H1 (cell line): ENCODE measurements at regions not wholly inside any gene's neighbourhood (a gene's known extent, or its start where the extent isn't known, plus 50 kb on each side); places are given as distances from the start of the nearest gene placed in this dataset.

Experiments
- CTCF ChIA-PET: fragments of 300-600 bp; sonication (Branson Sonifier 250); formaldehyde crosslinking; loops from one replicate; lab custom pipeline; 2021; ENCODE audit not compliant: partially characterized antibody; lab: Charles Lee
- POLR2A ChIA-PET: fragments of 300-600 bp; sonication (Branson Sonifier 250); formaldehyde crosslinking; loops from one replicate; lab custom pipeline; 2021; ENCODE audit warnings: inconsistent platforms; ENCODE audit not compliant: partially characterized antibody; lab: Charles Lee
- DNase-seq, 2 experiments: peaks; one replicate each; pipeline versions ENCODE4 v3.0.0 to v3.0.0-alpha.2; 2010 to 2022; ENCODE audit warnings: low spot score in 2 of 2, low read depth in 1 of 2, mixed read lengths in 1 of 2
- FAIRE-seq: peaks from 2 replicates; lab custom pipeline; 2011; peaks lifted over from hg19 to GRCh38; lab: Jason Lieb, UNC
- H2AFZ ChIP-seq: 2 replicates; pipeline ENCODE4 v1.8.1; 2012; ENCODE audit warnings: low read length, inconsistent platforms
- H2AK5ac ChIP-seq: 2 replicates; pipeline ENCODE4 v1.6.1; 2013; ENCODE audit warnings: low read depth, low read length
- H2BK120ac ChIP-seq: replicated peaks from 2 replicates; pipeline ENCODE3; 2013; ENCODE audit warnings: low read depth, low read length, inconsistent platforms
- H2BK12ac ChIP-seq: 2 replicates; pipeline ENCODE4 v1.6.1; 2013; ENCODE audit warnings: low read depth, low read length
- H2BK15ac ChIP-seq: 2 replicates; pipeline ENCODE4 v1.6.1; 2013; ENCODE audit warnings: low read length
- H2BK20ac ChIP-seq: 2 replicates; pipeline ENCODE4 v1.6.1; 2013; ENCODE audit warnings: low read length
- H2BK5ac ChIP-seq: 2 replicates; pipeline ENCODE4 v1.6.1; 2013; ENCODE audit warnings: low read depth, low read length
- H3K14ac ChIP-seq: 2 replicates; pipeline ENCODE4 v1.6.1; 2013; ENCODE audit warnings: inconsistent platforms; ENCODE audit not compliant: insufficient read length
- H3K18ac ChIP-seq: 2 replicates; pipeline ENCODE4 v1.6.1; 2013; ENCODE audit warnings: low read length; ENCODE audit errors: extremely low read depth
- H3K23ac ChIP-seq: 2 replicates; pipeline ENCODE4 v1.6.1; 2013; ENCODE audit warnings: inconsistent platforms; ENCODE audit not compliant: insufficient read length
- H3K23me2 ChIP-seq: 2 replicates; pipeline ENCODE4 v1.6.1; 2013; ENCODE audit warnings: low read depth, low read length
- H3K27ac ChIP-seq: 2 replicates; pipeline ENCODE4 v1.6.1; 2011; ENCODE audit warnings: low read depth, low read length, inconsistent platforms
- H3K27me3 ChIP-seq, 4 experiments: replicated peaks in 1 of 4; 1 replicate in 1 of 4; 2 replicates in 3 of 4; pipeline versions ENCODE4 v1.6.1 to v1.8.1; 2011 to 2013; ENCODE audit warnings: low read length in 3 of 4, mild to moderate bottlenecking in 3 of 4, inconsistent platforms in 2 of 4, mixed read lengths in 2 of 4, moderate library complexity in 1 of 4; ENCODE audit not compliant: control insufficient read depth in 3 of 4, insufficient read depth in 3 of 4; ENCODE audit errors: extremely low read depth in 1 of 4
- H3K36me3 ChIP-seq, 4 experiments: 2 replicates each; pipeline versions ENCODE4 v1.6.1 to v1.8.1; 2011 to 2013; ENCODE audit warnings: mild to moderate bottlenecking in 4 of 4, low read length in 3 of 4, moderate library complexity in 2 of 4, control low read depth in 1 of 4, inconsistent platforms in 1 of 4; ENCODE audit not compliant: insufficient read depth in 4 of 4, control insufficient read depth in 2 of 4
- H3K4ac ChIP-seq: replicated peaks from 2 replicates; pipeline ENCODE3; 2013; ENCODE audit warnings: low read length, low read depth, mixed read lengths, inconsistent platforms; ENCODE audit not compliant: insufficient read length
- H3K4me1 ChIP-seq, 4 experiments: replicated peaks in 1 of 4; 1 replicate in 1 of 4; 2 replicates in 3 of 4; pipeline versions ENCODE4 v1.6.1 to v1.8.1; 2011 to 2013; ENCODE audit warnings: low read length in 3 of 4, inconsistent platforms in 2 of 4, mixed read lengths in 1 of 4; ENCODE audit not compliant: insufficient read depth in 4 of 4, control insufficient read depth in 3 of 4
- H3K4me2 ChIP-seq, 2 experiments: 2 replicates each; pipeline versions ENCODE4 v1.6.1 to v1.8.1; 2011 to 2013; ENCODE audit warnings: low read depth in 2 of 2, low read length in 2 of 2, control low read depth in 1 of 2, inconsistent platforms in 1 of 2, mild to moderate bottlenecking in 1 of 2; ENCODE audit not compliant: insufficient read depth in 1 of 2
- H3K4me3 ChIP-seq, 4 experiments: fragments of 200-600, 300-600 bp in 1 of 4; sonication (generic), shearing (Covaris generic), sonication (Bioruptor Twin) in 1 of 4; 2 replicates each; pipeline versions ENCODE4 v1.5.1 to v1.8.1; 2011 to 2016; ENCODE audit warnings: low read length in 4 of 4, low read depth in 3 of 4, control low read depth in 2 of 4, inconsistent platforms in 2 of 4, mild to moderate bottlenecking in 2 of 4, mixed read lengths in 1 of 4, moderate library complexity in 1 of 4; ENCODE audit not compliant: insufficient read depth in 2 of 4; ENCODE audit errors: extremely low read depth in 1 of 4
- H3K56ac ChIP-seq: replicated peaks from 2 replicates; pipeline ENCODE3; 2013; ENCODE audit warnings: low read depth, mild to moderate bottlenecking, mixed read lengths, low read length, inconsistent platforms; ENCODE audit not compliant: insufficient read length
- H3K79me1 ChIP-seq: 2 replicates; pipeline ENCODE4 v1.6.1; 2013; ENCODE audit warnings: low read depth, low read length, control low read depth
- H3K79me2 ChIP-seq, 2 experiments: 2 replicates each; pipeline versions ENCODE4 v1.6.1 to v1.8.1; 2012 to 2013; ENCODE audit warnings: low read length in 2 of 2, mild to moderate bottlenecking in 2 of 2, inconsistent platforms in 1 of 2; ENCODE audit not compliant: insufficient read depth in 2 of 2, control insufficient read depth in 1 of 2
- H3K9ac ChIP-seq, 4 experiments: replicated peaks in 1 of 4; 1 replicate in 1 of 4; 2 replicates in 3 of 4; pipeline versions ENCODE4 v1.6.1 to v1.8.1; 2011 to 2013; ENCODE audit warnings: low read depth in 3 of 4, low read length in 3 of 4, control low read depth in 2 of 4, mild to moderate bottlenecking in 2 of 4, moderate library complexity in 2 of 4, inconsistent platforms in 1 of 4; ENCODE audit errors: extremely low read depth in 1 of 4
- H3K9me3 ChIP-seq, 2 experiments: 2 replicates each; pipeline versions ENCODE4 v1.6.1 to v1.8.1; 2012 to 2013; ENCODE audit warnings: mild to moderate bottlenecking in 2 of 2, moderate library complexity in 2 of 2, control low read depth in 1 of 2, inconsistent platforms in 1 of 2, low read depth in 1 of 2, low read length in 1 of 2, mixed read lengths in 1 of 2; ENCODE audit not compliant: insufficient read depth in 2 of 2
- H4K20me1 ChIP-seq, 2 experiments: replicated peaks in 1 of 2; 2 replicates each; pipeline versions ENCODE3 to v1.8.1; 2011 to 2013; ENCODE audit warnings: inconsistent platforms in 2 of 2, low read length in 2 of 2, mild to moderate bottlenecking in 1 of 2; ENCODE audit not compliant: insufficient read depth in 2 of 2, control insufficient read depth in 1 of 2
- H4K5ac ChIP-seq: 2 replicates; pipeline ENCODE4 v1.6.1; 2013; ENCODE audit warnings: low read length, low read depth, mixed read lengths, inconsistent platforms; ENCODE audit not compliant: insufficient read length
- H4K8ac ChIP-seq: 2 replicates; pipeline ENCODE4 v1.8.0; 2013; ENCODE audit warnings: mild to moderate bottlenecking, moderate library complexity, low read length, inconsistent platforms; ENCODE audit not compliant: insufficient read depth; ENCODE audit errors: extremely low read depth
- H4K91ac ChIP-seq: replicated peaks from 2 replicates; pipeline ENCODE3; 2013; ENCODE audit warnings: low read length, mixed read lengths, inconsistent platforms; ENCODE audit not compliant: insufficient read length
- BCL11A ChIP-seq, 2 experiments: IDR thresholded peaks; one replicate each; pipeline ENCODE4 v1.6.1; 2011; ENCODE audit warnings: low read depth in 2 of 2, low read length in 2 of 2, mild to moderate bottlenecking in 2 of 2
- CHD2 ChIP-seq: IDR thresholded peaks from 2 replicates; pipeline ENCODE4 v1.6.1; 2012; ENCODE audit warnings: low read length, improper control_type of control experiment
- CREB1 ChIP-seq: IDR thresholded peaks from 2 replicates; pipeline ENCODE4 v1.6.1; 2012; ENCODE audit warnings: inconsistent platforms
- CTBP2 ChIP-seq: IDR thresholded peaks from 2 replicates; pipeline ENCODE4 v1.7.0; 2011; ENCODE audit warnings: borderline replicate concordance, mild to moderate bottlenecking, moderate library complexity, mixed read lengths, low read length; ENCODE audit not compliant: insufficient read depth, insufficient read length
- HDAC2 ChIP-seq, 2 experiments: fragments of 300-600 bp in 1 of 2; sonication (generic) in 1 of 2; IDR thresholded peaks; 2 replicates each; pipeline ENCODE4 v1.6.1; 2011 to 2012; ENCODE audit warnings: low read depth in 2 of 2, low read length in 2 of 2, mild to moderate bottlenecking in 2 of 2, moderate library complexity in 2 of 2, borderline replicate concordance in 1 of 2, inconsistent platforms in 1 of 2
- NANOG ChIP-seq: IDR thresholded peaks from 2 replicates; pipeline ENCODE4 v1.6.1; 2011; ENCODE audit warnings: low read length, low read depth, mild to moderate bottlenecking, inconsistent platforms; ENCODE audit not compliant: insufficient read depth, poor library complexity, severe bottlenecking
- WGBS, 2 experiments: shearing (Covaris generic) in 1 of 2; methylation state at CpG; one replicate each; pipeline versions ENCODE4 v1.1.6 to v1.1.7; 2013 to 2015; ENCODE audit warnings: low lambda C conversion rate in 2 of 2, mixed read lengths in 2 of 2, inconsistent platforms in 1 of 2, low coverage in 1 of 2, missing lambda C conversion rate in 1 of 2; ENCODE audit not compliant: insufficient replicate concordance in 2 of 2, insufficient coverage in 1 of 2, insufficient read length in 1 of 2; ENCODE audit errors: extremely low coverage in 1 of 2, missing lambda C conversion rate in 1 of 2; 5-methylcytosine and 5-hydroxymethylcytosine counted together
- TF ChIP-seq, protein P1 (sequence below): IDR thresholded peaks from 2 replicates; pipeline ENCODE4 v1.6.1; 2011; ENCODE audit warnings: low read depth, mild to moderate bottlenecking, low read length; ENCODE audit not compliant: insufficient read depth

DNA sequence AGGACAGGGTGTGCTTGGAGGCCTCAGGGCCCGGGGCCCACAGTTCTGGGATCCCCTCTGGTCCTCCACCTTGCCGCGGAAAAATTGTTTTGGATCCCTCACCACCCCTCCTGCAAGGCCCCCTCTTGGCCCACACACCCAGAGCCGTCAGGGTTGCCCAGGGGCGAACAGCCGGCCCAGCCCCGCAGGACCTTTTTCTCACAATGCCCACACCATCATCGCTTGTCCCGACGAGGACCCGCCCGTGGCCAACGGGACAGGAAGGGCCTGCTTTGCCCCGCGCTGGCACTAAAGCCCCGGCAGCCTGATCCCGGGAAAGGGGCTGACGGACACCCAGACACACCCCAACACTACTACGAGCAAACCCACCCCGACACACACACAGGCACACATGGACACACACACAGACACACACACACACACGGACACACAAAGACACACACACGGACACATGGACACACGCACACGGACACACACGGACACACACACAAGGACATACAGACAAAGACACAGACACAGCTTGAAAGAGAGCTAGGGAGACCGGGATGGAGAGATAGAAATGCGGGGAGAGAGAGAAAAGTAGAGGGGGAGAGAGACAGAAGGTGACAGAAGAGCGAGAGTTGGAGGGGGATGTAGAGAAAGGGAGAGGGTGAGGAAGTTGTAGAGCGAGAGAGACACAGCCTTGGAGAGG lies 1493.5 kb upstream of the DEFB115 start:
- H3K56ac ChIP-seq = no peak overlapping the region
- DNase-seq = no peak
- H3K14ac ChIP-seq = no peak overlapping the region
- no peak overlapping the region for H3K23ac ChIP-seq
- H3K36me3 ChIP-seq = no peaks in the 10 kb centered on the region
- POLR2A ChIA-PET = no interaction called here
- H3K4ac ChIP-seq = no peak overlapping the region
- no peaks in the 10 kb centered on the region for H3K4me1 ChIP-seq
- H2BK12ac ChIP-seq = no peak overlapping the region
- no peak overlapping the region for H2BK20ac ChIP-seq
- H3K23me2 ChIP-seq = no peaks in the 10 kb centered on the region
- 91% methylated on average over 24 of the region's 29 CpGs; no CpG with 5 or more reads in 1 of the 2 experiments for WGBS, 2 experiments
- no peak overlapping the region for H3K4me3 ChIP-seq
- H4K91ac ChIP-seq = no peak overlapping the region
- FAIRE-seq = no peak
- no peak overlapping the region for H4K5ac ChIP-seq
- no peak overlapping the region for H2BK15ac ChIP-seq
- no peaks in the 10 kb centered on the region for H3K79me2 ChIP-seq
- no peak overlapping the region for H3K9ac ChIP-seq
- no peaks in the 10 kb centered on the region for H3K79me1 ChIP-seq
- CTCF ChIA-PET = no interaction called here
- TF ChIP-seq CREB1 = no peak
- no peak for TF ChIP-seq BCL11A (IDR thresholded peaks at IDR 0.05; ENCODE audit: low read depth in 2 of 2, low read length in 2 of 2)
- TF ChIP-seq HDAC2 (IDR thresholded peaks at IDR 0.05; ENCODE audit: borderline replicate concordance in 1 of 2, low read depth in 2 of 2, low read length in 2 of 2) = no peak
- no peak for TF ChIP-seq CTBP2
- TF ChIP-seq NANOG = no peak
- no peak for TF ChIP-seq CHD2
- TF ChIP-seq, protein P1, sequence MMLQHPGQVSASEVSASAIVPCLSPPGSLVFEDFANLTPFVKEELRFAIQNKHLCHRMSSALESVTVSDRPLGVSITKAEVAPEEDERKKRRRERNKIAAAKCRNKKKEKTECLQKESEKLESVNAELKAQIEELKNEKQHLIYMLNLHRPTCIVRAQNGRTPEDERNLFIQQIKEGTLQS = no peak
- H4K20me1 ChIP-seq = no peaks in the 10 kb centered on the region
- H3K27me3 ChIP-seq = no peaks in the 10 kb centered on the region
- no peak overlapping the region for H2AK5ac ChIP-seq
- no peak overlapping the region for H4K8ac ChIP-seq
- H2BK120ac ChIP-seq = no peak overlapping the region
- H3K18ac ChIP-seq = no peak overlapping the region
- peaks cover 28 to 67% of the 10 kb centered on the region in 2 experiments; a peak in 3 of 4 replicates for H3K9me3 ChIP-seq
- H2AFZ ChIP-seq = no peak overlapping the region
- H2BK5ac ChIP-seq = no peak overlapping the region
- H3K4me2 ChIP-seq = no peak overlapping the region
- H3K27ac ChIP-seq = no peak overlapping the region
